ENCODE measurements at regions not wholly inside any gene's neighbourhood (a gene's known extent, or its start where the extent isn't known, plus 50 kb on each side); places are given as distances from the start of the nearest gene placed in this dataset.

DNA sequence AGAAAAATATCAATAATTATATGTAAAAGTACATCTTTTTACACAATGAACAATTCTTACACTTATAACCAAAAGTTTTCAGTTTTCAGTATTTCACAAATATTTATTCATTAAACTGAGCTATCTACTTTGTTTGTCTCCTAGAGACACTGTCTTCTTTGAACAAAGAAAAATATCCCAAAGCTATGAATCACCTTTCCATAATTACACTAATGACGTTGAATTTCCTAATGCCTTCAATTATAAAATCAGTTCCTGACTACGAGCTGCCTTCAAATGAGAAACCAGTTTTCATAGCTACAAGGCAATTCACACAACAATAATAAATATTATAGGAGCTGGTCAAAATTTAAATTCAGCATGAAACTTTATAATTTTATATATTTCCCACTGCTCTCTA, 201.8 kb upstream of the BRINP3 start:
- no peak for TF ChIP-seq FOXA1 (IDR thresholded peaks at IDR 0.05)
- TF ChIP-seq, protein P1, sequence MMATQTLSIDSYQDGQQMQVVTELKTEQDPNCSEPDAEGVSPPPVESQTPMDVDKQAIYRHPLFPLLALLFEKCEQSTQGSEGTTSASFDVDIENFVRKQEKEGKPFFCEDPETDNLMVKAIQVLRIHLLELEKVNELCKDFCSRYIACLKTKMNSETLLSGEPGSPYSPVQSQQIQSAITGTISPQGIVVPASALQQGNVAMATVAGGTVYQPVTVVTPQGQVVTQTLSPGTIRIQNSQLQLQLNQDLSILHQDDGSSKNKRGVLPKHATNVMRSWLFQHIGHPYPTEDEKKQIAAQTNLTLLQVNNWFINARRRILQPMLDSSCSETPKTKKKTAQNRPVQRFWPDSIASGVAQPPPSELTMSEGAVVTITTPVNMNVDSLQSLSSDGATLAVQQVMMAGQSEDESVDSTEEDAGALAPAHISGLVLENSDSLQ (IDR thresholded peaks at IDR 0.05) = no peak
- no peak for TF ChIP-seq FOXM1 (IDR thresholded peaks at IDR 0.05; ENCODE audit: borderline replicate concordance)
- no peak for TF ChIP-seq FOXK2 (IDR thresholded peaks at IDR 0.05)
- TF ChIP-seq CTBP1 (IDR thresholded peaks at IDR 0.05; ENCODE audit: borderline replicate concordance) = no peak
- no peak for TF ChIP-seq ELF4 (IDR thresholded peaks at IDR 0.05)
- TF ChIP-seq SUZ12 (IDR thresholded peaks at IDR 0.05) = no peak
- TF ChIP-seq HDGF (IDR thresholded peaks at IDR 0.05; ENCODE audit: borderline replicate concordance) = no peak
- no peak for TF ChIP-seq ZNF384 (IDR thresholded peaks at IDR 0.05)
- TF ChIP-seq SP1 (IDR thresholded peaks at IDR 0.05) = no peak
